IPS-18a (cell line): ENCODE measurements at regions not wholly inside any gene's neighbourhood (a gene's known extent, or its start where the extent isn't known, plus 50 kb on each side); places are given as distances from the start of the nearest gene placed in this dataset.
"Not testable (repeated sequence)": the region's sequence is repeated elsewhere in the genome, so short reads cannot be mapped to it uniquely, and the experiment has no call there.

ENCODE experiments used
- H3K27ac ChIP-seq: one replicate; pipeline ENCODE4 v1.5.1; 2013; ENCODE audit warnings: low read length
- H3K27me3 ChIP-seq: one replicate; pipeline ENCODE4 v1.6.1; 2013; ENCODE audit warnings: mild to moderate bottlenecking, low read length; ENCODE audit not compliant: control insufficient read depth, insufficient read depth
- H3K36me3 ChIP-seq: one replicate; pipeline ENCODE4 v1.6.1; 2013; ENCODE audit warnings: low read depth, low read length; ENCODE audit not compliant: control insufficient read depth
- H3K4me1 ChIP-seq: one replicate; pipeline ENCODE4 v1.6.1; 2013; ENCODE audit warnings: low read depth, low read length; ENCODE audit not compliant: control insufficient read depth
- H3K4me3 ChIP-seq: one replicate; pipeline ENCODE4 v1.5.1; 2013; ENCODE audit warnings: low read length
- H3K9ac ChIP-seq: one replicate; pipeline ENCODE4 v1.6.1; 2013; ENCODE audit warnings: mild to moderate bottlenecking, low read length, moderate library complexity
- H3K9me3 ChIP-seq: one replicate; pipeline ENCODE4 v1.6.1; 2013; ENCODE audit warnings: low read depth, low read length; ENCODE audit not compliant: control insufficient read depth

DNA sequence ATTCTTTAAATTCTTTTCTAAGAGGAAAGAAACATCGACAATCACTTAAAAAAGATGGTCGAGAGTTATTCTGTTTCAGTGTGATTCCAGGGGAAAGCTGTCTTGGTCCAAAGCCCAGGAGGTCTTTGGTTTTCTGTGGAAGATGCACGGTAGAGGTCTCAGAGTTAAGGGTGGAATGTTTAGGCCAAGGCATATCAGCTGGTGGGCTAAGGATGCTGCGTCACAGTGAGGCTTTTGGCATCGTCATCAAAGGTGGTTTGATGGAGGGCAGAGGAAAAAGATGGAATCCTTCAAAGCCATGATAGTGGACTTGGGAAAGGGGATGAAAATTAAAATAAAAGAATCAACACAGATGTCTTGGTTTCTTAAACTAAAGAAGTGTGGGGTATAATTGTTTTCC, 137.3 kb upstream of the ANKH start:
- no peaks in the 10 kb centered on the region for H3K9me3 ChIP-seq
- no peak overlapping the region for H3K27ac ChIP-seq
- H3K4me3 ChIP-seq, result no peak overlapping the region

DNA sequence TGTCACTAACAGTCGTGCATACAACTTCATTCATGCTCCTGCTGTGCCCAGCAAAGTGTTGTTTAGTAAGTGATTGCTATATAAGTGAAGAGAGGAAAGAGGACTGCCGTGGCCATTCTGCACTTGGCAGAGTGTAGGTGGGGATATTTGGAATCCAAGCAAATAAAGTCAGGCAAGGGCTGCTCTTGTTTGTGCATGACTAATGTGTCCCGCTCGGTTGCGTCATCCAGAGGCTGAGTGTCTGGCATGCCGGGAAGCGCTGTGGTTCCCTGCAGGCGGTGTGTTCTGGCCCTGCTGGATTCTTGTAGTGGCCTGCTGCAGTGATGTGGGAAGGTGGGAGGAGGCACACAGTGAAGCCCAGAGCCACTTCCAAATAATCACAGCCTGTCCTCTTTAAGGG, 136.9 kb upstream of the ANKH start:
- no peaks in the 10 kb centered on the region for H3K27me3 ChIP-seq
- H3K9me3 ChIP-seq, result no peaks in the 10 kb centered on the region
- H3K27ac ChIP-seq, result no peak overlapping the region
- peaks cover 4% of the 10 kb centered on the region for H3K4me1 ChIP-seq
- no peak overlapping the region for H3K4me3 ChIP-seq
- no peak overlapping the region for H3K9ac ChIP-seq
- no peaks in the 10 kb centered on the region for H3K36me3 ChIP-seq

More for the DNA sequence above, 137.3 kb upstream of the ANKH start:
- Histone ChIP-seq H3K4me1 (peaks cover 4% of the 10 kb centered on the region), H3K27me3 (no peaks in the 10 kb centered on the region), H3K36me3 (no peaks in the 10 kb centered on the region), H3K9ac (no peak overlapping the region)

DNA sequence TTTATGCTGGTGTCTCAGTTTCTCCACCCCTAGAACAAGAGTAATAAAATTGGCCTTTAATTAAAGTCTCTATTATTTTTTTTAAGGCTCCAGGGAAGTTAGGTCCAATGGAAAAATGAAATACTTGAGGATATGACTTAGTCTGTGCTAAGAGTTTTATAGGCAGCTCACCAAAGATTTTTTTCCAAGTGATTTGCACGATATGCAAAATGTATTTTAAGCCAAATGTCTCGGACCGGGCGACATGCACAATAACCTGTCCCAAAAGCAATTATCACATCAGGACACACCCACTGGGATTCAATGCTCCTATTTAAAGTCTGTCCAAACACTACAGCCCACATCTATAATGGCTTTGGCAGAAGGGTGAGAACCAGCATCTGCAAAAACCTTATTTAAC, 136.1 kb upstream of the ANKH start:
- peaks cover 4% of the 10 kb centered on the region for H3K4me1 ChIP-seq
- no peak overlapping the region for H3K9ac ChIP-seq
- H3K36me3 ChIP-seq, result no peaks in the 10 kb centered on the region
- H3K9me3 ChIP-seq, result no peaks in the 10 kb centered on the region
- H3K27ac ChIP-seq, result no peak overlapping the region
- no peak overlapping the region for H3K4me3 ChIP-seq
- H3K27me3 ChIP-seq, result no peaks in the 10 kb centered on the region

DNA sequence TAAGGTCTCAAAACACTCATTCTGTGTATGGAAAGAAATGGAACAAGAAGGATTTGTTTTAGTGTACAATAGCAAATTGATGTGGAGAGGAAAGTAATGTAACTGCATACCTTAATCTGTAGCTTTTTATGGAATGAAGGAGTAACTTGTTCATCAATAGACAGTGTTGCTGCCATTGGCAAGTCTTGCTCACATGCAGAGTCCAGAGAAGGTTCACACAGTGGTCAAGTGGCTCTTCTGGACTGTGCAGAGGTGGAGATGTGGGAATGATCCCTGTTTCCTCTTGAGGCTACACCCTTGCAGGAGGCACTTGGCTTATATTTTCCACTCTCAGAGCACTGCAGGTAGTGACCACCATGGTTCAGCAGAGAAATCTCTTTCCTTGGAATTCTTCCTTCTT, 132.9 kb upstream of the ANKH start:
- Histone ChIP-seq H3K27ac (no peak overlapping the region), H3K4me1 (peaks cover 4% of the 10 kb centered on the region)

DNA sequence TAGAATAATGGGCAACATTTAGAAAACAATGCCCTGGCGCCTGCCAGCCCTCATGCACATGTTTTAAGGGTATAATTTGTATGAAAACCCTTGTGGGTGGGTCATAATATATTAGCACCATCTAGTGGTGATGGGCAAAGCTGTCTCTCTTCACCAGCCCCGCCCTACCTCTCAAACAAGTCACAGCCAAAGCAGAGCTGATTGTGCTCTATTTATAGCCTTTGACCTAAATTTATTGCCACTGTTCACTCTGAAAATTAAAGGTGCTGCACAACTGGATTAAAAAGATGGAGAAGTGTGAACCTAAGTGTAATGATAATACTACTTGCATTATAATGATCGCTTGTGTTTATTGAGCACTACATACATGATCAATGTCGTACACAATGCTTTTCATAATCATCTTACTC, 131.9 kb upstream of the ANKH start:
- H3K4me3 ChIP-seq, result no peak overlapping the region
- no peaks in the 10 kb centered on the region for H3K36me3 ChIP-seq
- H3K9ac ChIP-seq, result no peak overlapping the region
- H3K9me3 ChIP-seq, result no peaks in the 10 kb centered on the region
- no peaks in the 10 kb centered on the region for H3K4me1 ChIP-seq
- no peak overlapping the region for H3K27ac ChIP-seq
- no peaks in the 10 kb centered on the region for H3K27me3 ChIP-seq

More for the DNA sequence above, 132.9 kb upstream of the ANKH start:
- H3K27me3 ChIP-seq, result no peaks in the 10 kb centered on the region
- H3K9me3 ChIP-seq, result no peaks in the 10 kb centered on the region
- no peak overlapping the region for H3K4me3 ChIP-seq
- no peak overlapping the region for H3K9ac ChIP-seq
- H3K36me3 ChIP-seq, result no peaks in the 10 kb centered on the region

DNA sequence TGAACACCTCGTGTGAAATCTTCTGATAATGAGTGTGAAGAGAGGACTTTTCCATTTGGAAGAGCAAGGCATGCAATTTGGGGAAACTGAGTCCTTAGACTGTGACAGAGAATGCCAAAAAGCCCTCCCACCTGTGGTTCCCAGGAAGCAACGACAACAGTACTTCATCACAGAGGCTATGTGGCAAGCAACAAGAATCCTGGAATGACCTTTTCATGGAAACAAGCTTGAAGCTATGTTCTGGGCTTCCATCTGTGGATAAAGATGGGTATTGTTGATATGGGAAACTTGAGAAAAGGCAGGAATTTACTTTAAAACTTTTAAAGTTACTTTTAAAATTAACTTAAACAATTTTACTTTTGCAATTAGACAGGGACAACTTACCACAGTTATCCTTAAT, 131.2 kb upstream of the ANKH start:
- no peaks in the 10 kb centered on the region for H3K9me3 ChIP-seq
- no peak overlapping the region for H3K9ac ChIP-seq
- H3K27me3 ChIP-seq, result no peaks in the 10 kb centered on the region
- H3K36me3 ChIP-seq, result no peaks in the 10 kb centered on the region
- H3K4me1 ChIP-seq, result no peaks in the 10 kb centered on the region
- no peak overlapping the region for H3K27ac ChIP-seq
- no peak overlapping the region for H3K4me3 ChIP-seq

DNA sequence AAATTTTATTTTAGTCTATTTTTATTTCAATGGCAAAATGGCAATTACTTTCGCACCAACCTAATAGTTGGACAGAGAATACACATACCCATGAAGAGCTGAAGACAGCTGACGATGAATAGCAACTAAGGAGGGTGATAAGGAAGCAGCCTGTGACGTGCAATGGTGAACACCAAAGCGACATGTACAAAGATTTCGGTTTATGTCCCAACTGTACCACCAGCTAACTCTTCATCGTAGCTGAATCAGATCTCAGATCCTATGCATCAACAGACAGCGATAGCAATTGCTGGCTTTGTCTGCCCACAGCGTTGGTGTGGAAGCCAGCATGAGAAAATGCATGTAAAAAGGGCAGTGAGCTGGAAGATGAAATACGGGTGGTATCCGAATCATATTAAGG, 130.6 kb upstream of the ANKH start:
- no peak overlapping the region for H3K27ac ChIP-seq
- no peak overlapping the region for H3K4me3 ChIP-seq
- no peaks in the 10 kb centered on the region for H3K36me3 ChIP-seq
- H3K27me3 ChIP-seq, result no peaks in the 10 kb centered on the region
- no peaks in the 10 kb centered on the region for H3K4me1 ChIP-seq
- H3K9me3 ChIP-seq, result no peaks in the 10 kb centered on the region
- no peak overlapping the region for H3K9ac ChIP-seq

DNA sequence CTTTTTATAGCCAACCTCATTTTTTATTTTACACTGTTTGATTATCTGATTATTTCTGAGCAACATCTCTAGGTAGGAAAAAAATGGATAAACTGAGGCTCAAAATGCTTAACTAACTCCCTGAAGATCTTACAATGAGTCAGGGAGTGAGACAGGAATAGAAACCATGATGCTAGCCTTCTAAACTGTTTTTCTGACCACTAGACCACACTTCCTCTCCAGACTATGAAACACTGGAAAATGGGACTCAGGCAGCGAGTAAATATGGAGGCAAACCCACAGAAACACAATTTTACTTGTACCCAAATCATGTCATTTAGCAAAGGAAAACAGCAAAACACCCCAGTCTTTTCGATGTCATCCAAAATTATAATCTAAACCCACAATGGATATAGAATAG, 129.9 kb upstream of the ANKH start:
- H3K4me3 ChIP-seq, result no peak overlapping the region
- no peaks in the 10 kb centered on the region for H3K36me3 ChIP-seq
- no peaks in the 10 kb centered on the region for H3K9me3 ChIP-seq
- H3K27ac ChIP-seq, result no peak overlapping the region
- no peaks in the 10 kb centered on the region for H3K4me1 ChIP-seq
- no peaks in the 10 kb centered on the region for H3K27me3 ChIP-seq
- H3K9ac ChIP-seq, result no peak overlapping the region

DNA sequence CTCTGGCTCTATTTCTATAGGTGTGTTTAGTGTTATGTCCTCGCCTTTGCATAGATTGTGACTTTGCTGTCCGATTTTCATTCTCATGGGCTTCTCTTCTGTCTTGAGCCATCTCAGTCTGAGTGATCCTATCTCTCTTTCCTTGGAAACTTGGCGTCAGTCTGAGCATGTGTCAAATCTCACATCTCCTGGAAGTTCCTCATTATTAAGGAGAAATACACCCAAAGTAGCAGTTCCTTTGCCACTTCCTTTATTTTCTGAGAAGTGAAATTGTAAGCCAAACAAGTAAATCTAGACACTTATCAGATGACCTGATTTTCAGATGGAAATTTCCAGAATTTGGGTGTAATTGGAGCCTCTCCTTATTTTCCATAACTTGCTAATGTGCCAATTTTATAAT, 126.9 kb upstream of the ANKH start:
- H3K27me3 ChIP-seq, result no peaks in the 10 kb centered on the region
- no peak overlapping the region for H3K4me3 ChIP-seq
- H3K4me1 ChIP-seq, result no peaks in the 10 kb centered on the region
- no peak overlapping the region for H3K27ac ChIP-seq
- H3K9ac ChIP-seq, result no peak overlapping the region
- no peaks in the 10 kb centered on the region for H3K9me3 ChIP-seq
- H3K36me3 ChIP-seq, result no peaks in the 10 kb centered on the region

DNA sequence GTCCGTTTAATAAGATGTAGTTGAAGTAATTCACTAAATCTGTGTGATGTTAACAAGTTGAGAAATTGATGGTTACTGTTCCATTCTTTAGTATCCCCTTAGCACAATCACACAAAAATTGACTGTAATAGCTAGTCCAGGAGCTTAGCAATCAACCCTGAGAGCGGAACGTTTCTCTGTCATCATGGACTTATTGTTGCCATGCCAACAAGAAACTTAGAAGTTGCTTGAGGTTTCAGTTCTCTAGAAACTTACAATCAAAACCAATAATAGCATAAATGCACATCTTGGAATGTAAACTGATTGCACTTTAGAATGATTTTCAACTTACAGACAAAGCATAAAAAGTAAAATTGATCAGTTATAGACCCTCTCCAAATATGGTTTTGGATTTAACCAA, 125.4 kb upstream of the ANKH start:
- Histone ChIP-seq H3K27me3 (no peaks in the 10 kb centered on the region), H3K27ac (no peak overlapping the region), H3K9me3 (no peaks in the 10 kb centered on the region), H3K4me3 (no peak overlapping the region), H3K9ac (no peak overlapping the region), H3K36me3 (no peaks in the 10 kb centered on the region), H3K4me1 (no peaks in the 10 kb centered on the region)

DNA sequence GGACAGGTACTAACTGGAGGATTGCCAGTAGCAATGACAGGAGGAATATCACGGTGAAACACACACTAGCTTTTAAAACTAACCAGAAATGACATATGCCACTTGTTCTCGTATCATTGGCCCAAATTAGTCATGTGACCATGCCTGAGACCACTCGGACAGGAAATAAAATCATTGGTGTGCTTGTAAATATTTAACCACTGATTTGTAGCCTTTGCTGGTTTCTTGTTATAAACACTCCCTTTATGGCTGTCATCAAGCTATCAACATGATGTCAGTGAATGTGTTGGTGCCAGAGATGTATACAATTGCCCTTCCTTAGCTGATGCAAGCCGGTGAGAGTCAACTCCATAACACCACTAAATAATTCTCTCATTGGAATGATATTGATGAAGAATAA, 123.7 kb upstream of the ANKH start:
- Histone ChIP-seq H3K4me3 (no peak overlapping the region), H3K4me1 (no peaks in the 10 kb centered on the region), H3K27ac (no peak overlapping the region), H3K9ac (no peak overlapping the region), H3K9me3 (no peaks in the 10 kb centered on the region), H3K27me3 (no peaks in the 10 kb centered on the region), H3K36me3 (no peaks in the 10 kb centered on the region)

DNA sequence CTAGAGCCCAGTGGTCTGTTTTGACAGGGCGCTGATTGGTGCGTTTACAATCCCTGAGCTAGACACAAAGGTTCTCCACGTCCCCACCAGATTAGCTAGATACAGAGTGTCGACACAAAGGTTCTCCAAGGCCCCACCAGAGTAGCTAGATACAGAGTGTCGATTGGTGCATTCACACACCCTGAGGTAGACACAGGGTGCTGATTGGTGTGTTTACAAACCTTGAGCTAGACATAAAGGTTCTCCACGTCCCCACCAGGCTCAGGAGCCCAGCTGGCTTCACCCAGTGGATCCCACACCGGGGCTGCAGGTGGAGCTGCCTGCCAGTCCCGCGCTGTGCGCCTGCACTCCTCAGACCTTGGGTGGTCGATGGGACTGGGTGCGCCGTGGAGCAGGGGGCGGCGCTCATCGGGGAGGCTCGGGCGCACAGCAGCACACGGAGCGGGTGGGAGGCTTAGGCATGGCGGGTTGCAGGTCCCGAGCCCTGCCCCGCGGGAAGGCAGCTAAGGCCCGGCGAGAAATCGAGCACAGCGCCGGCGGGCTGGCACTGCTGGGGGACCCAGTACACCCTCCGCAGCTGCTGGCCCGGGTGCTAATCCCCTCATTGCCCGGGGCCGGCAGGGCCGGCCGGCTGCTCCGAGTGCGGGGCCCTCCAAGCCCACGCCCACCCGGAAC, 122.0 kb upstream of the ANKH start:
- not testable (repeated sequence) for H3K9ac ChIP-seq, H3K9me3 ChIP-seq, H3K4me1 ChIP-seq, H3K4me3 ChIP-seq, H3K27ac ChIP-seq, H3K27me3 ChIP-seq, H3K36me3 ChIP-seq
